Ovary (tissue), 7 donors: ENCODE measurements at regions not wholly inside any gene's neighbourhood (a gene's known extent, or its start where the extent isn't known, plus 50 kb on each side); places are given as distances from the start of the nearest gene placed in this dataset.
"Not testable (repeated sequence)": the region's sequence is repeated elsewhere in the genome, so short reads cannot be mapped to it uniquely, and the experiment has no call there.

Experiments used
- DNase-seq, 5 donors: peaks; one replicate each; pipeline ENCODE4 v3.0.0-alpha.2; 2019 to 2020
- H3K27ac ChIP-seq, 2 donors: fragments of 200-600 bp; one replicate each; pipeline versions ENCODE4 v1.5.1 to v1.8.0; 2019 to 2022
- H3K27me3 ChIP-seq: fragments of 200-600 bp; one replicate; pipeline ENCODE4 v1.8.0; 2022
- H3K36me3 ChIP-seq: fragments of 200-600 bp; sonication (generic); one replicate; pipeline ENCODE4 v1.5.1; 2019
- H3K4me1 ChIP-seq: one replicate; pipeline ENCODE4 v1.8.1; 2013; ENCODE audit warnings: mild to moderate bottlenecking, moderate library complexity; ENCODE audit not compliant: insufficient read depth
- H3K4me3 ChIP-seq: fragments of 200-600 bp; sonication (generic); one replicate; pipeline ENCODE4 v1.5.1; 2017
- H3K9me3 ChIP-seq, 2 donors: fragments of 200-600 bp in 1 of 2; sonication (generic) in 1 of 2; one replicate each; pipeline versions ENCODE4 v1.5.1 to v1.8.1; 2013 to 2019; ENCODE audit warnings: mild to moderate bottlenecking in 1 of 2, moderate library complexity in 1 of 2
- WGBS, 3 donors: extraction: QIAGEN DNeasy Blood & Tissue Kit in 1 of 3; methylation state at CpG; one replicate each; pipeline versions ENCODE4 v1.1.5 to v1.1.7; 2013 to 2017; 5-methylcytosine and 5-hydroxymethylcytosine counted together
- intact Hi-C, 4 donors: fragments of 100-400 bp; cut with DNase I; formaldehyde crosslinking; loops; one replicate each; pipeline versions ENCODE4 v1.11.0 to v1.15.1; 2022 to 2023
- donor health status: DM: no; HTN: no; CAD: no; lungs with moderate emphysema.
- donor health status: DM: no; HTN: no; CAD: no.
- donor health status: Bipolar disorder and iron deficiency.
- donor health status: DM: no; HTN: no; CAD: no.
- donor health status: DM: yes; HTN: yes; CAD: no.

DNA sequence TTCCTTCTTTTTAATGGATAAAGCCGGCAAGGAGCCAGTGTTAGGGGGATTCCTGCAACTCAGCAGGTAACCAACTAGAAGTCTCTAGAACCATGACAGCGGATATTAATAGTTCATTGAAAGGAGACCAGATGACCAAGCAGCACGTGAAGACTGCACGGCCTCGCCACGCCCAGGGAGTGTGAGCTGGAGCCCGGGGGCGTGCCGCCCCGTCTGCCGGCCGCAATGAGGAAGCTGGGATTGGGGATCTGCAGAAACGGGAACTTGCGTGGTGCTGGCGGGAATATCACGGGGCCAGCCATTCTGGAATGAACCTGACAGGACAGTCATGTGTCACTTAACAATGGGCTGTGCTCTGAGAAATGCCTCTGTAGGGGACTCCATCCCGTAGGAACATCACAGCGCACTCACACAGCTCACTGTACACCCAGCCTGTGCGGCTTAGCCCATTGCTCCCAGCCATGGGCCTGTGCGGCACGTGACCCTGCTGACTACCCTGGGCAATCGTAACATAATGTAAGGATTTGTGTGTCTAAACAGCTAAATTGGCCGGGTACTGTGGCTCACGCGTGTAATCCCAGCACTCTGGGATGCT is 4092.8 kb upstream of the TPTE start:
- H3K4me3 ChIP-seq, H3K4me1 ChIP-seq, H3K27me3 ChIP-seq, H3K36me3 ChIP-seq, intact Hi-C loops, H3K27ac ChIP-seq, H3K9me3 ChIP-seq, DNase-seq: not testable (repeated sequence)
- WGBS, 3 donors, result 88 to 100% (median 89%) methylated on average over 2 to 6 of the region's 25 CpGs

DNA sequence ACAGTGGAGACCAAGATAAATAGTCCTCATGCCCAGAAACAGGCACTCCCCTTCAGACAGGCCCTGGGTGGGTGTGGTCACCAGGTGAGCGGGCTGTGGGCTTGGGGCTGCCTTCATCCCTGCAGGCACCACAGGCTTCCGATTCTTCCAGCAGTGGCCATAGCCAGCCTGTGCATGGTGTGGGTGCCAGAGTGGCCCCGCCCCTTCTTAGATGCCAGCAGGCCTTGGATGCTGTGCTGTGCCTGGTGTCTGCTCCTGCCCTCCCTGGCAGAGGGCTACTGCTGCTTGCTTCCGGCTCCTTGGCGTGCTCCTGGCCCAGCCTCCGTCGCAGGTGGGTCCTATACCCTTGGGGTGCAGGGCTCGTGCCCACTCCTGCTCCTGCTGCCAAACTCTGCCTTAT is 4091.5 kb upstream of the TPTE start:
- H3K4me1 ChIP-seq, H3K36me3 ChIP-seq, H3K9me3 ChIP-seq, DNase-seq, H3K4me3 ChIP-seq, H3K27ac ChIP-seq, H3K27me3 ChIP-seq, intact Hi-C loops: not testable (repeated sequence)
- WGBS, 3 donors, result 83% methylated on average over 1 of the region's 8 CpGs; no CpG with 5 or more reads in 2 of the 3 donors

DNA sequence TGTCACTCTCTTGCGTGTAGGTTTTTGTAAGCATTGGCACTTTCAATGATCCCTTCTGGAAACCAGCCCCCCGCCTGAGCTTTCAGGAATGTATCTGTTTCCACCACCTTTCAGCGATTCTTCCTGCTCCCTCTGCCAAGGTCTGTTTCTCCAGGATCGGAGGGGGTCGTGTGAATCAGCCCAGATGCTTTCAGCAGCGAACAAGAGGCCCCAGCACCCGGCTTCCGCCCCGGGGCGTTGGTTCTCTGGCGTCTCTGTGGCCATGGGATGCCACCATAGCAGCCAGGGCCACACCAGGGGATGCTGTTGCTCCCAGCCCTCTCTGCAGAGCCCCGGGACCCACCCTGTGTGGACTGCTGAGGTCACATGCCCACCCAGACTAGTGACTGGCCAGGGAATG is 4088.2 kb upstream of the TPTE start:
- H3K4me1 ChIP-seq, intact Hi-C loops, H3K27me3 ChIP-seq, H3K4me3 ChIP-seq, DNase-seq, H3K27ac ChIP-seq, H3K9me3 ChIP-seq, H3K36me3 ChIP-seq: not testable (repeated sequence)
- WGBS, 3 donors, result 88% methylated on average over 8 of the region's 12 CpGs; no CpG with 5 or more reads in 2 of the 3 donors

DNA sequence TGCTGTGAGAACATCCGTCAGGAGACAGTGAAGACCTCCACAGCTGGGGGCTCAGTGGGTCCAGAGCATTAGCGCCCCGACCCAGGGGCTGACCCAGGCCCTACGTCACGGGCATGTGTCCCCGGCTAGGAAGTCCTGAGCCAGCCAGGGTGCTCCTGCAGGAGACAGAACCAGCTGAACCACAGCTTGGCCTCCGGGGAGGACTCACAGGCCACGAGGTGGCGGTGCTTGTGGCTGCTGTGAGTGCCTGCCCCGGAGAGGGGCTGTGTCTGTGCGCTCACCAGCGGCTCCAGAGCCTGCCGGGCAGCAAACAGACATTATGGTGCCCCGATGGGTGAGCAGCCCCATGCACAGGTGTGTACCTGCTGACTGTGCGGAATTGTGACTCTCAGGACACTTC is 4085.2 kb upstream of the TPTE start:
- H3K4me3 ChIP-seq, H3K4me1 ChIP-seq, H3K27ac ChIP-seq, H3K27me3 ChIP-seq, H3K9me3 ChIP-seq, intact Hi-C loops, H3K36me3 ChIP-seq, DNase-seq: not testable (repeated sequence)
- WGBS, 3 donors, result 60 to 94% methylated on average over 4 to 6 of the region's 15 CpGs; no CpG with 5 or more reads in 1 of the 3 donors

DNA sequence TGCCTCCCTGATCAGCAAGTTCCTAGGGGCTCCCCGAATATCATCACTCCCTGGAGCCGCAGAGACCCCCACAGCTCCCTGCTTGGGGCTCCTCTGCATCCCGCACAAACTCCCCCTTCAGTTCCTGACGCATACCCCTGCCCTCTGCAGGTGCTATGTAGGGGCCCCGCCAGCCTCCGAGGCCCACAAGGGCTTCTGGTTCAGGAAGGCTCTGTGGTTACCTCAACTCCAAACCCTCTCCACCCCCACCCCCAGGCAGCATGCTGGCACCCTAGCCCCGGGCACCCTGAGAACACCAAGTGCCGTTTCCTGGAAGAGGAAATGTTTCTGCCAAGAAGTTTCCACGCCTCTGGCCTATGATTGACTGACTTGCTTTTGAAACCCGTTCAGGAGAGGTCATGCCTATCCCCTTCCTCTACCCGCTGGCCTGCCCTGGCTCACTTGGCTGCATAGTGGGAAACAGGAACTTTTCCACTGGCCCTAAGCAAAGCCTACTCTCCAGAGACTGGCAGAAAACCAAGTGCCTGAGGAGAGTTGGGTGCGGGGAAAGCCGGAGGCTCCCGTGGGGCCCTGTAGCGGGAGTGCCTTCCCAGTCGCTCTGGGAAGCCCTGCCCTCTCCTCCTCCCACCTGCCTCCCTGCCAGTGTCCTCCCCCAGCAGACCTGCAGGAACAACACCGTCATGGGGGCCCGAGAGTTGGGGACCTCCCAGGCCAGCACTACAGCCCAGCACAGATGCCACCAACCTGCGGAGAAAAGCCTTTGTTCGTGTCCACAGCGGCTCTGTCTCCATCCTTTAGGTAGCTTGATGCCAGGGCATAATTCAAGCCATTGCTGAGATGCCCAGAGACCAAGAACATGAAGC is 4084.2 kb upstream of the TPTE start:
- 19% methylated on average over 3 of the region's 21 CpGs; no CpG with 5 or more reads in 2 of the 3 donors for WGBS, 3 donors
- intact Hi-C loops, H3K27me3 ChIP-seq, H3K4me3 ChIP-seq, H3K27ac ChIP-seq, H3K9me3 ChIP-seq, H3K36me3 ChIP-seq, DNase-seq, H3K4me1 ChIP-seq: not testable (repeated sequence)

DNA sequence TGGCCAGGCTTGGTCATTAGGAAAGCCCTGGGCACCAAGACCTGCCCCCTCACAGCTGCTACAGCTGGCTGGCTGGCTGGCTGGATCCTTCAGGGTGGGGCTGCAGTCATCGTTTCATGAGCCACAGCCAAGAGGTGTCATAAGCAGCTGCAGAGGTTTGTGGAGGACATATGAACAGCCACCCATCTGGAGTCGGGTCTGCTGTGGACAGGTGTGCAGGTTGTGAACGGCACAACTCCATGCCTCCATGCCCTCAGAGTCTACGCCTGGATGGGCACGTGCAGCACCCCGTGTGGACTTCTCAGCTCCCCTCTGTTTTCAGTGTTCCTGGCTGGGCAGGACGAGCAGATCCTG is 4083.6 kb upstream of the TPTE start:
- intact Hi-C loops, H3K27ac ChIP-seq, H3K4me1 ChIP-seq, H3K36me3 ChIP-seq, DNase-seq, H3K9me3 ChIP-seq, H3K4me3 ChIP-seq, H3K27me3 ChIP-seq: not testable (repeated sequence)
- 14 to 92% (median 54%) methylated on average over 3 to 7 of the region's 7 CpGs for WGBS, 3 donors

DNA sequence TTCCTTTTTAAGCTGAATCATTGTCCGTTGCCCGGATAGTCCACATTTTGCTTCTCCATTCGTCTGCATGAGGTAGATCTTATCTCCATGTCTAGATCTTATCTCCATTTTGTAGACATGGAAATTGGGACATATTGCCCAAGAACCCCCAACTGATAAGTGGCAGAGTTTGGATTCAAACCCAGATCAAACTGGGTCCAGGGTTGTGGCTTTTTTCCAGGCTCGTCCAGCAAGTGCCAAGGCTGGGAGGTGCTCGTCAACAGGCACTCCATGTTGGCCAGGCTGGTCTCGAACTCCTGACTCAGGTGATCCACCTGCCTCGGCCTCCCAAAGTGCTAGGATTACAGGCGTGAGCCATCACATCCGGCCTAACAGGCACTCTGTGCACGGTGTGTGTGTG is 4082.3 kb upstream of the TPTE start:
- DNase-seq, result peak in 1 of 5 donors; percentile 18
- WGBS, 3 donors, result 92% methylated on average over 2 of the region's 10 CpGs; no CpG with 5 or more reads in 2 of the 3 donors
- H3K27me3 ChIP-seq, H3K27ac ChIP-seq, H3K4me3 ChIP-seq, H3K36me3 ChIP-seq, H3K9me3 ChIP-seq, H3K4me1 ChIP-seq, intact Hi-C loops: not testable (repeated sequence)

DNA sequence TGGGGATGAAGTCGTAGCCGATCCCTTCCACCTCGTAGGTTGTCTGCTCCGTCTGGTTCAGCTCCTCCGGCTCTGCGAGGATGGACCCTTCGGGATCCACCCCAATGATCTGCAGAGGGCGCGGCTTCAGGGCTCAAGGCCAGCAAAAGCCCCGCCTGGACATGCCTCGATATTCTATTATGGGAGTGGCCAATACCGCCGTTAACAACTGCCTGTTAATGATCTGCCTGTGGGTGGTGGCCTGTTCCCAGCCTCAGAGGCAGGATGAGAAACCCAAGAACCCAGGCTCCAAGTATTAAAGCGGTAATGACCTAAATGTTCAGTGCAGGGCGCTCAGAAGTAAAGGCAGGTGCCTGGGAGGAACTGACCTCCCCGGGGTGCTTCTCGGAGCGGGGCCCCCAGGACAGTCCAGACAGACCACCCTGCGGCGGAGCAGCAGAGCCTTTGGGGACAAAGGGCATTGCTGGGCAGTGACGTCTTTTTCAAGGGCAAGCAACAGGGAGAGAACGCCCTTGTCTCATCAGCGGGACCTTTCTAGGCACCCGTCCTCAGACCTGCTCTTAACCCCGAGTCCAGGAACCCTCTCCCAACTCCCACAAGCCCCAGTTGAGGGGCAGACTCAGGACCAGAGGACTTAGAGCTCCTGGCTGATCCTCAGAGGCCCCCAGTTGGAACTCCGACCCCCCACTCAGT is 4066.6 kb upstream of the TPTE start:
- no CpG with 5 or more reads among the region's 26 CpGs for WGBS, 3 donors
- H3K27ac ChIP-seq, H3K36me3 ChIP-seq, H3K4me1 ChIP-seq, H3K27me3 ChIP-seq, DNase-seq, H3K9me3 ChIP-seq, H3K4me3 ChIP-seq, intact Hi-C loops: not testable (repeated sequence)

DNA sequence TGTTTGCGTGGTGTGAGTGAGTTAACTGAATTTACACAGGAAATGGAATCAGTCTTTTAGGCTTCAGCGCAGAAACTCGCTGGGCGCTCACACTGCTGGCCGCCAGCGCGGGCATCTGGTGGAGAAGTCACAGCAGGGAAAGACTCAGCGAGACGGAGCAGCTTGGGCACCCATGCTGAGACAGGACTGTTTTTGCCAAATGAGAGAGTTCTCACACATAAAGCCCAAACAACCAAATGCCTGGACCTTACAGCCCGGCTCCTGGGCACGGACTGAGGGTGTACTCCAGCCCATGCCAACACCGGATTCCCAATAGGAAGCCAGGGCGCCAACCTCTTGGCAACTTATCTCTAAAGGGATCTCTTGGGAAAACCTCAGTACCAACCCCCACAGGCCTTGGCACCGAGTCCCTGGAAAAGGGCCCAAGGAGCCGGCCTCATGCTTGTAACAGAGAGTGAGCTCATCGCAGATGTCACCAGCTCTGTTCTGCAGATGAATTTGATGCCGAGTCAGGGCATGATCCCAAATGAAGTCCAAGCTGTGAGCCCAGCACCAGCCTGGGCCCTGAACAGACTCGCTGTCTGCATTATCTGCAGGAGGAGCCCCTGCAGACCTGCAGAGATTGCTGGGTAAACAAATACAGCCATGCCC is 4065.2 kb upstream of the TPTE start:
- H3K36me3 ChIP-seq, H3K4me3 ChIP-seq, H3K27ac ChIP-seq, H3K4me1 ChIP-seq, H3K27me3 ChIP-seq, intact Hi-C loops, H3K9me3 ChIP-seq, DNase-seq: not testable (repeated sequence)
- no CpG with 5 or more reads among the region's 18 CpGs for WGBS, 3 donors

DNA sequence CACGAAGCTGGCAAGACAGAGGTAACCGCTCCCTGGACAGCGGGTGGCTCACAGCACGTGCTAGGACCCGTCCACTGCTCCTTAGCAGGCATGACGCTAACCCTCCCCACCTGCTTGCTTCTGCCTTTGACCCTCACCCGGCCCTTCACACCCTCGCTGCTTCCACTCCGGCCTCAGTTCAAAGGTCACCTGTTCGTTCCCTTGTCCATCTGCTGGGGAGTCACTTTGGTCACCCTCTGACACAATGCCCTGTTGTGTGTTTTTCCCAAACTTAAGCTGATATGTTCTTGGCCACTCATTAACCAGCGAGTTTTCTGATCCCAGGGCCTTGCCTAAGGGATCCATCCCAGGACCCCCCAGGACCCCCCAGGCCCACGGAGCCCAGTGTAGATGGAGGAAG is 4061.6 kb upstream of the TPTE start:
- intact Hi-C loops, result not testable (repeated sequence)

DNA sequence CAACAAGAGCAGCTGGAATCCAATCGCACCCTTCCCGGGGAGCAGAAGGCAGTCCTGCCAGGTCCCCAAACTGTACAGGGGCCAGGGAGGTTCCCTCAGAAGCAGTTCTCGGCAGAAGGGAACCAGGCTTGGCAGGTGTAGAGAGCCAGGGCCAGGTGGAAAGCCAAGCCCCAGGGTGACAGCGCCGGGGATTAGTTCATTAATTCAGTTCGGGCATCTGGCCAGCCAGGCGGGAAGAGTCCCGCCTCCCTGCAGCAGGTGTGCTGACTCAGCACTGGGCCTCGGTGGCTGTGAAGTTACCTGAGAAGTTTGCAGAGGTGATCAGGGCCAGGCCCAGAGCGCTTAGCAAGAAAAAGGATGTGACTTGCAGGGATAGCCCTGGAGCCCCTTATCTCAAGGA is 4060.0 kb upstream of the TPTE start:
- H3K27ac ChIP-seq, H3K27me3 ChIP-seq, DNase-seq, intact Hi-C loops, H3K9me3 ChIP-seq, H3K4me1 ChIP-seq, H3K36me3 ChIP-seq, H3K4me3 ChIP-seq: not testable (repeated sequence)
- no CpG with 5 or more reads among the region's 10 CpGs for WGBS, 3 donors

More for the DNA sequence above, 4061.6 kb upstream of the TPTE start:
- not testable (repeated sequence) for H3K36me3 ChIP-seq, H3K27me3 ChIP-seq, H3K9me3 ChIP-seq, H3K4me3 ChIP-seq, DNase-seq, H3K4me1 ChIP-seq, H3K27ac ChIP-seq
- no CpG with 5 or more reads among the region's 12 CpGs for WGBS, 3 donors
